ENCODE measurements at regions not wholly inside any gene's neighbourhood (a gene's known extent, or its start where the extent isn't known, plus 50 kb on each side); places are given as distances from the start of the nearest gene placed in this dataset.

GRCh38 chr12:82040987-82041743 lies 282.0 kb upstream of the PPFIA2 start:
- TF ChIP-seq CTCF (IDR thresholded peaks at IDR 0.05; ENCODE audit: insufficient read depth, low read depth, low read length) (no peak), EZH2 (IDR thresholded peaks at IDR 0.05; ENCODE audit: insufficient read depth, low read length) (no peak)

All from astrocyte (in vitro differentiated cells and primary cell).